GM23338 (cell line): ENCODE measurements at regions not wholly inside any gene's neighbourhood (a gene's known extent, or its start where the extent isn't known, plus 50 kb on each side); places are given as distances from the start of the nearest gene placed in this dataset.

Experiments
- ATAC-seq: fragments of 200-7000 bp; cut with Tn5 transposase; 3 replicates; pipeline ENCODE4 v1.9.1; 2020
- DNase-seq: peaks from one replicate; pipeline ENCODE4 v3.0.0-alpha.2; 2015; ENCODE audit warnings: low spot score
- H2AFZ ChIP-seq: fragments of 200-600 bp; sonication (generic); 2 replicates; pipeline ENCODE4 v1.8.0; 2016; ENCODE audit warnings: antibody characterized with exemption, mild to moderate bottlenecking, moderate library complexity
- H3F3A ChIP-seq: fragments of 200-600 bp; sonication (generic); replicated peaks from 2 replicates; pipeline ENCODE4 v1.8.0; 2017; ENCODE audit warnings: antibody characterized with exemption, mixed run types, low read depth
- H3K27ac ChIP-seq: fragments of 200-600 bp; sonication (generic); 2 replicates; pipeline ENCODE4 v1.6.1; 2016; ENCODE audit warnings: low read depth
- H3K27me3 ChIP-seq: fragments of 200-600 bp; sonication (generic); 2 replicates; pipeline ENCODE4 v1.8.0; 2016; ENCODE audit warnings: mild to moderate bottlenecking, mixed run types, moderate library complexity; ENCODE audit not compliant: insufficient read depth
- H3K36me3 ChIP-seq: fragments of 200-600 bp; sonication (generic); 2 replicates; pipeline ENCODE4 v1.8.0; 2016; ENCODE audit warnings: mild to moderate bottlenecking; ENCODE audit not compliant: insufficient read depth
- H3K4me1 ChIP-seq: fragments of 200-600 bp; sonication (generic); 2 replicates; pipeline ENCODE4 v1.8.0; 2016; ENCODE audit warnings: mild to moderate bottlenecking, moderate library complexity; ENCODE audit not compliant: insufficient read depth
- H3K4me2 ChIP-seq: fragments of 200-600 bp; sonication (generic); 2 replicates; pipeline ENCODE4 v1.7.1; 2017; ENCODE audit warnings: mixed run types
- H3K4me3 ChIP-seq: fragments of 200-600 bp; sonication (generic); 2 replicates; pipeline ENCODE4 v1.6.1; 2016; ENCODE audit warnings: mixed run types
- H3K79me2 ChIP-seq: fragments of 200-600 bp; sonication (generic); replicated peaks from 2 replicates; pipeline ENCODE4 v1.8.0; 2017; ENCODE audit warnings: mild to moderate bottlenecking; ENCODE audit not compliant: insufficient read depth
- H3K9me2 ChIP-seq: fragments of 200-600 bp; sonication (generic); 2 replicates; pipeline ENCODE4 v1.8.0; 2017; ENCODE audit not compliant: insufficient read depth
- H4K20me1 ChIP-seq: fragments of 200-600 bp; sonication (generic); replicated peaks from 2 replicates; pipeline ENCODE4 v1.8.0; 2017; ENCODE audit warnings: mild to moderate bottlenecking; ENCODE audit not compliant: insufficient read depth
- H3K27ac Mint-ChIP-seq: 2 replicates; pipeline ENCODE4 v1.8.0; 2020; ENCODE audit warnings: inconsistent platforms, mild to moderate bottlenecking, moderate library complexity, mixed read lengths
- H3K27me3 Mint-ChIP-seq: 3 replicates; pipeline ENCODE4 v1.8.0; 2022; ENCODE audit warnings: low read depth, mild to moderate bottlenecking, moderate library complexity, mixed read lengths, inconsistent platforms; ENCODE audit not compliant: insufficient read depth, poor library complexity
- H3K36me3 Mint-ChIP-seq: 3 replicates; pipeline ENCODE4 v1.8.0; 2021; ENCODE audit warnings: low read depth, mild to moderate bottlenecking, inconsistent platforms, moderate library complexity, mixed read lengths
- H3K4me1 Mint-ChIP-seq: 3 replicates; pipeline ENCODE4 v1.8.0; 2020; ENCODE audit warnings: mild to moderate bottlenecking, inconsistent platforms, mixed read lengths
- H3K4me3 Mint-ChIP-seq: 3 replicates; pipeline ENCODE4 v1.8.0; 2021; ENCODE audit warnings: moderate library complexity, mild to moderate bottlenecking, inconsistent platforms, mixed read lengths
- H3K9me3 Mint-ChIP-seq: 3 replicates; pipeline ENCODE4 v1.8.0; 2020; ENCODE audit warnings: moderate library complexity, mild to moderate bottlenecking, inconsistent platforms, mixed read lengths
- CREB1 ChIP-seq: fragments of 250-450 bp; sonication (Bioruptor Pico); IDR thresholded peaks from 2 replicates; pipeline ENCODE4 v1.5.0; 2020; ENCODE audit warnings: low read depth, mild to moderate bottlenecking, moderate library complexity
- CTCF ChIP-seq, 2 experiments: fragments of 200-600 bp in 1 of 2; sonication (generic) in 1 of 2; conservative IDR thresholded peaks; 2 replicates each; pipeline versions ENCODE4 v1.5.1 to v1.6.1; 2016 to 2017; ENCODE audit warnings: antibody characterized with exemption in 2 of 2, low read depth in 2 of 2, mild to moderate bottlenecking in 2 of 2, moderate library complexity in 1 of 2
- ETS1 ChIP-seq: IDR thresholded peaks from 2 replicates; pipeline ENCODE4 v1.6.1; 2016; ENCODE audit warnings: antibody characterized with exemption
- EZH2phosphoT487 ChIP-seq: fragments of 200-600 bp; sonication (generic); IDR thresholded peaks from one replicate; pipeline ENCODE4 v1.8.1; 2018; ENCODE audit warnings: antibody characterized with exemption; ENCODE audit not compliant: unreplicated experiment
- JUNB ChIP-seq: IDR thresholded peaks from one replicate; pipeline ENCODE4 v1.6.1; 2016; ENCODE audit warnings: antibody characterized with exemption; ENCODE audit not compliant: unreplicated experiment
- NANOG ChIP-seq: IDR thresholded peaks from 2 replicates; pipeline ENCODE4 v1.6.1; 2016; ENCODE audit warnings: antibody characterized with exemption, borderline replicate concordance
- POLR2AphosphoS5 ChIP-seq: IDR thresholded peaks from 2 replicates; pipeline ENCODE4 v1.6.1; 2016; ENCODE audit warnings: antibody characterized with exemption, low read depth
- ZNF114 ChIP-seq: fragments of 250-450 bp; sonication (Bioruptor Pico); IDR thresholded peaks from 2 replicates; pipeline ENCODE4 v1.5.0; 2020; ENCODE audit warnings: mild to moderate bottlenecking, moderate library complexity

GRCh38 chr22:44369916-44370801 lies 57.4 kb upstream of the SHISAL1 start:
- peaks cover 11% of the 10 kb centered on the region for H3K9me3 Mint-ChIP-seq
- H3K27me3 ChIP-seq = no peaks in the 10 kb centered on the region
- H4K20me1 ChIP-seq = no peaks in the 10 kb centered on the region
- TF ChIP-seq JUNB (no peak), ETS1 (no peak), POLR2AphosphoS5 (no peak), CTCF (conservative IDR thresholded peaks at IDR 0.05; ENCODE audit: low read depth in 2 of 2) (no peak), NANOG (no peak), EZH2phosphoT487 (no peak)
- no peak for DNase-seq
- no peak overlapping the region for H3K4me3 Mint-ChIP-seq
- no peaks in the 10 kb centered on the region for H3K4me1 Mint-ChIP-seq
- no peaks in the 10 kb centered on the region for H3F3A ChIP-seq
- no peak overlapping the region for H3K4me3 ChIP-seq
- ATAC-seq = no peak
- H3K9me2 ChIP-seq = no peaks in the 10 kb centered on the region
- no peak overlapping the region for H2AFZ ChIP-seq
- H3K36me3 ChIP-seq = no peaks in the 10 kb centered on the region; the same call in 1 of the 2 replicates
- no peak overlapping the region for H3K27ac ChIP-seq
- H3K79me2 ChIP-seq = no peaks in the 10 kb centered on the region
- peaks cover 2% of the 10 kb centered on the region for H3K27me3 Mint-ChIP-seq
- no peaks in the 10 kb centered on the region for H3K4me1 ChIP-seq
- no peak overlapping the region for H3K4me2 ChIP-seq
- H3K27ac Mint-ChIP-seq = no peak overlapping the region
- H3K36me3 Mint-ChIP-seq = 0 out of 3 replicates have a peak, but pooled peaks cover 9% of the 10 kb centered on the region

- Histone ChIP-seq H3K79me2 (no peaks in the 10 kb centered on the region), H2AFZ (peak overlapping the region; percentile 47; the same call in 1 of the 2 replicates), H3K4me1 (no peaks in the 10 kb centered on the region), H3F3A (no peaks in the 10 kb centered on the region), H4K20me1 (no peaks in the 10 kb centered on the region), H3K36me3 (no peaks in the 10 kb centered on the region), H3K27ac (no peak overlapping the region), H3K4me2 (no peak overlapping the region), H3K27me3 (no peaks in the 10 kb centered on the region), H3K9me2 (no peaks in the 10 kb centered on the region), H3K4me3 (no peak overlapping the region)
- ATAC-seq (peak; percentile 93), DNase-seq (peak; percentile 77)
- peaks cover 4% of the 10 kb centered on the region for H3K9me3 Mint-ChIP-seq
- TF ChIP-seq CTCF (conservative IDR thresholded peaks at IDR 0.05; ENCODE audit: low read depth in 2 of 2) (peak; percentile 66 to 77), ZNF114 (no peak), CREB1 (CRISPR knock-in tag) (no peak), ETS1 (no peak)
- H3K27ac Mint-ChIP-seq = no peak overlapping the region
- H3K4me3 Mint-ChIP-seq = no peak overlapping the region
- peaks cover 2% of the 10 kb centered on the region for H3K27me3 Mint-ChIP-seq
- H3K4me1 Mint-ChIP-seq = no peaks in the 10 kb centered on the region
- H3K36me3 Mint-ChIP-seq = 0 out of 3 replicates have a peak, but pooled peaks cover 1% of the 10 kb centered on the region
These were observed 56.5 kb upstream of the SHISAL1 start for GRCh38 chr22:44369293-44369661.
